ENCODE measurements at regions not wholly inside any gene's neighbourhood (a gene's known extent, or its start where the extent isn't known, plus 50 kb on each side); places are given as distances from the start of the nearest gene placed in this dataset.

GRCh38 chr1:55885619-55886018, 670.5 kb upstream of the USP24 start:
- WGBS (ENCODE audit: extremely low coverage, insufficient read length, low lambda C conversion rate): no CpG with 5 or more reads among the region's 2 CpGs
- no peak overlapping the region for H2BK20ac ChIP-seq (ENCODE audit: low read depth, low read length, poor library complexity, severe bottlenecking)
- Mint-ChIP-seq H3K4me3 (no peak overlapping the region), H3K4me1 (no peaks in the 10 kb centered on the region), H3K27me3 (ENCODE audit: low read depth) (no peaks in the 10 kb centered on the region), H3K9me3 (no peaks in the 10 kb centered on the region), H3K27ac (no peak overlapping the region), H3K36me3 (ENCODE audit: insufficient read depth in 1 of 3, low read depth in 3 of 3) (no peaks in the 10 kb centered on the region)
- no peaks in the 10 kb centered on the region for H3K79me2 ChIP-seq (ENCODE audit: insufficient read depth, low read length)
- no peaks in the 10 kb centered on the region; the same call in 1 of the 2 replicates for H3K27me3 ChIP-seq (ENCODE audit: insufficient read depth, low read length)
- H3K27ac ChIP-seq (ENCODE audit: insufficient read length, low read depth, low read length): no peak overlapping the region
- no peak overlapping the region for H3K4ac ChIP-seq (ENCODE audit: low read depth, low read length)
- no peak overlapping the region for H2BK5ac ChIP-seq (ENCODE audit: insufficient read length, low read length)
- no peak overlapping the region for H4K5ac ChIP-seq (ENCODE audit: insufficient read length, low read depth, low read length)
- no peak for DNase-seq
- no peak overlapping the region for H3T11ph ChIP-seq (ENCODE audit: low read length)
- no peaks in the 10 kb centered on the region for H3K4me1 ChIP-seq (ENCODE audit: insufficient read depth, low read length)
- H2BK120ac ChIP-seq (ENCODE audit: low read depth, low read length, poor library complexity, severe bottlenecking): no peak overlapping the region
- H4K20me1 ChIP-seq (ENCODE audit: control insufficient read depth, insufficient read depth, insufficient read length): no peaks in the 10 kb centered on the region
- H3K56ac ChIP-seq (ENCODE audit: insufficient read length, low read depth, low read length): no peak overlapping the region
- no peak overlapping the region for H4K8ac ChIP-seq (replicated peaks; ENCODE audit: insufficient read length, low read depth, low read length)
- no peak overlapping the region for H4K91ac ChIP-seq (ENCODE audit: insufficient read length, low read depth, low read length)
- no peak overlapping the region for H3K14ac ChIP-seq (ENCODE audit: insufficient read depth, low read length)
- no peak overlapping the region for H2AK5ac ChIP-seq (ENCODE audit: insufficient read length, low read length)
- H3K9me3 ChIP-seq (ENCODE audit: control insufficient read depth, low read depth, low read length): no peaks in the 10 kb centered on the region
- H2BK12ac ChIP-seq (ENCODE audit: insufficient read length, low read depth, low read length): no peak overlapping the region
- H3K79me1 ChIP-seq (ENCODE audit: insufficient read depth, low read depth, low read length, poor library complexity, severe bottlenecking): no peaks in the 10 kb centered on the region
- no peak overlapping the region for H3K4me2 ChIP-seq (ENCODE audit: insufficient read depth, insufficient read length, low read length)
- no peak overlapping the region for H2BK15ac ChIP-seq (ENCODE audit: low read depth, low read length)
- TF ChIP-seq CTCF (conservative IDR thresholded peaks at IDR 0.05): no peak
- no peak overlapping the region for H2AFZ ChIP-seq (ENCODE audit: low read length)
- H3K9ac ChIP-seq (ENCODE audit: extremely low read depth, insufficient read length, low read length): no peak overlapping the region
- H3K23ac ChIP-seq (ENCODE audit: insufficient read length, low read depth, low read length): no peak overlapping the region
- no peaks in the 10 kb centered on the region for H3K23me2 ChIP-seq (ENCODE audit: insufficient read length, low read depth, low read length, poor library complexity, severe bottlenecking)
- H3K18ac ChIP-seq (ENCODE audit: insufficient read length, low read depth, low read length): no peak overlapping the region

Measured in H9 (cell line).